ENCODE measurements at regions not wholly inside any gene's neighbourhood (a gene's known extent, or its start where the extent isn't known, plus 50 kb on each side); places are given as distances from the start of the nearest gene placed in this dataset.

DNA sequence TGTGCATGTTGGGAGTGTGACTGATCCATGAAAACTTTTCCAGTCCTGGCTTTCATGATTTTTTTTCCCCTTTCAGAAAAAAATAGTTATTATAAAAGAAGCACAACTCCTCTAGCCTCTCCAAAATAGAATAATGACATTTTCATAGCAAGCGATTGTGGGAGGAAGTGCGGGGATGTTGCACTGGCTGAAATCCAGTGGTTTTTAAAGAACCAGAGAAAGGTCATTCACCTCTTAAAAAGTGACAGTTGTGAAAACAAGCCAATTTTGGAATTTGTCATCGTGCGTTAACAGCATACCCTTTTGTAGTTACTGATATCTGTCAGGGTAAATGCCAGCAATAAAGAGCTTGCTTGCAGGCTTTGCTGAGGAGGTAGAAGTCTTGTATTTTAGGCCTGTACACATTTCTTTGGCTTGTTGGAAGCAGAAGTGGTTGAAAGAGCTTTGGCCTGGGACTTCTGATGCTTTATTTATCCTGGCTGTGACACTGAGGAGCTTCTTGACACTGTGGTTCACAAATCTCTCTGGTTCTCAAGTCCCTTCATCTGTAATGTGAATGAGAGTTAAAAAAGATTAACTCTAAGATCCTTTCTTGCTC is 545.9 kb downstream of the REEP3 start:
- TF ChIP-seq, protein P1, sequence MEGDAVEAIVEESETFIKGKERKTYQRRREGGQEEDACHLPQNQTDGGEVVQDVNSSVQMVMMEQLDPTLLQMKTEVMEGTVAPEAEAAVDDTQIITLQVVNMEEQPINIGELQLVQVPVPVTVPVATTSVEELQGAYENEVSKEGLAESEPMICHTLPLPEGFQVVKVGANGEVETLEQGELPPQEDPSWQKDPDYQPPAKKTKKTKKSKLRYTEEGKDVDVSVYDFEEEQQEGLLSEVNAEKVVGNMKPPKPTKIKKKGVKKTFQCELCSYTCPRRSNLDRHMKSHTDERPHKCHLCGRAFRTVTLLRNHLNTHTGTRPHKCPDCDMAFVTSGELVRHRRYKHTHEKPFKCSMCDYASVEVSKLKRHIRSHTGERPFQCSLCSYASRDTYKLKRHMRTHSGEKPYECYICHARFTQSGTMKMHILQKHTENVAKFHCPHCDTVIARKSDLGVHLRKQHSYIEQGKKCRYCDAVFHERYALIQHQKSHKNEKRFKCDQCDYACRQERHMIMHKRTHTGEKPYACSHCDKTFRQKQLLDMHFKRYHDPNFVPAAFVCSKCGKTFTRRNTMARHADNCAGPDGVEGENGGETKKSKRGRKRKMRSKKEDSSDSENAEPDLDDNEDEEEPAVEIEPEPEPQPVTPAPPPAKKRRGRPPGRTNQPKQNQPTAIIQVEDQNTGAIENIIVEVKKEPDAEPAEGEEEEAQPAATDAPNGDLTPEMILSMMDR (IDR thresholded peaks at IDR 0.05; ENCODE audit: unreplicated experiment) = no peak
- no peaks in the 10 kb centered on the region for H3K36me3 Mint-ChIP-seq (ENCODE audit: insufficient read depth, unreplicated experiment)
- intact Hi-C loops (cut with micrococcal nuclease; ENCODE audit: unreplicated experiment) = no loop called here
- CTCF ChIA-PET = interaction anchor here (0.8 kb wide), 1 partner anchor 12 kb away, joined by 3 read pairs; no protein-coding TSS in a partner anchor
- H3K9me3 Mint-ChIP-seq (ENCODE audit: low read depth, unreplicated experiment) = no peaks in the 10 kb centered on the region
- H3K27ac Mint-ChIP-seq (ENCODE audit: unreplicated experiment) = no peak overlapping the region
- no peaks in the 10 kb centered on the region for H3K4me1 Mint-ChIP-seq (ENCODE audit: low read depth, unreplicated experiment)
- H3K27me3 Mint-ChIP-seq (ENCODE audit: unreplicated experiment) = peaks cover under 1% of the 10 kb centered on the region
- H3K4me3 Mint-ChIP-seq (ENCODE audit: low read depth, unreplicated experiment) = no peak overlapping the region
- BruUV-seq (replicated peaks) = no TSS peak
- no peak for DNase-seq

DNA sequence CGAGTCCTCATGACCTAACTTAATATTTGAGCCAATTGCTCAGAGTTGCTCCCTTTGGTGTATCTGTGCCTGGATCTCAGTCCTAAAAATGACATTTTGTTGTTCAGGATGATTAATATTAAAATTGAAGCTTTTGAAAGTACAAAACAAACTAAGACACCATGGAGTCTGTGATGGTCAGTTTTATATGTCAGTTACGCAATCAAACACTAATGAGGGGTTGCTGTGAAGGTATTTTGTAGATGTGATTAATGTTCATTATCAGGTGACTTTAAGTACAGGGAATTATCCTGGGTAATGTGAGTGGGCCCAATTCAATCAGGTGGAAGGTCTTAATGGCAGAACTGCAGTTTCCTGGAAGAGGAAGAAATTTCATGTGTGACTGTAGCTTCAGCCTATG is 546.7 kb downstream of the REEP3 start:
- H3K27me3 Mint-ChIP-seq (ENCODE audit: unreplicated experiment) = no peaks in the 10 kb centered on the region
- H3K9me3 Mint-ChIP-seq (ENCODE audit: low read depth, unreplicated experiment) = no peaks in the 10 kb centered on the region
- CTCF ChIA-PET = no interaction called here
- no peak overlapping the region for H3K27ac Mint-ChIP-seq (ENCODE audit: unreplicated experiment)
- H3K36me3 Mint-ChIP-seq (ENCODE audit: insufficient read depth, unreplicated experiment) = no peaks in the 10 kb centered on the region
- no peaks in the 10 kb centered on the region for H3K4me1 Mint-ChIP-seq (ENCODE audit: low read depth, unreplicated experiment)
- H3K4me3 Mint-ChIP-seq (ENCODE audit: low read depth, unreplicated experiment) = no peak overlapping the region
- no TSS peak for BruUV-seq (replicated peaks)
- DNase-seq = no peak
- intact Hi-C loops (cut with micrococcal nuclease; ENCODE audit: unreplicated experiment) = no loop called here
- TF ChIP-seq, protein P1 (IDR thresholded peaks at IDR 0.05; ENCODE audit: unreplicated experiment) = no peak

GRCh38 chr10:64070241-64070640 is 549.0 kb downstream of the REEP3 start:
- Mint-ChIP-seq H3K27me3 (ENCODE audit: unreplicated experiment) (no peaks in the 10 kb centered on the region), H3K9me3 (ENCODE audit: low read depth, unreplicated experiment) (no peaks in the 10 kb centered on the region), H3K4me3 (ENCODE audit: low read depth, unreplicated experiment) (no peak overlapping the region), H3K27ac (ENCODE audit: unreplicated experiment) (no peak overlapping the region), H3K4me1 (ENCODE audit: low read depth, unreplicated experiment) (no peaks in the 10 kb centered on the region), H3K36me3 (ENCODE audit: insufficient read depth, unreplicated experiment) (no peaks in the 10 kb centered on the region)
- intact Hi-C loops (cut with micrococcal nuclease; ENCODE audit: unreplicated experiment) = no loop called here
- CTCF ChIA-PET = no interaction called here
- no TSS peak for BruUV-seq (replicated peaks)
- no peak for DNase-seq
- TF ChIP-seq, protein P1 (IDR thresholded peaks at IDR 0.05; ENCODE audit: unreplicated experiment) = no peak

GRCh38 chr10:64071218-64071617 is 550.0 kb downstream of the REEP3 start:
- Mint-ChIP-seq H3K4me1 (ENCODE audit: low read depth, unreplicated experiment) (no peaks in the 10 kb centered on the region), H3K4me3 (ENCODE audit: low read depth, unreplicated experiment) (no peak overlapping the region), H3K27ac (ENCODE audit: unreplicated experiment) (no peak overlapping the region), H3K36me3 (ENCODE audit: insufficient read depth, unreplicated experiment) (no peaks in the 10 kb centered on the region), H3K27me3 (ENCODE audit: unreplicated experiment) (no peaks in the 10 kb centered on the region), H3K9me3 (ENCODE audit: low read depth, unreplicated experiment) (no peaks in the 10 kb centered on the region)
- CTCF ChIA-PET = no interaction called here
- no peak for DNase-seq
- BruUV-seq (replicated peaks) = no TSS peak
- intact Hi-C loops (cut with micrococcal nuclease; ENCODE audit: unreplicated experiment) = no loop called here
- TF ChIP-seq, protein P1 (IDR thresholded peaks at IDR 0.05; ENCODE audit: unreplicated experiment) = no peak
